Endothelial cell of umbilical vein (primary cell): ENCODE measurements at regions not wholly inside any gene's neighbourhood (a gene's known extent, or its start where the extent isn't known, plus 50 kb on each side); places are given as distances from the start of the nearest gene placed in this dataset.
A peak's percentile ranks its signal among the peaks of the same experiment; 100 is the strongest.

Source experiments
- BruUV-seq: library from RNA; stranded (reverse); fragments of 400-500 nt; replicated peaks from 2 replicates; lab custom pipeline; 2021; lab: Mats Ljungman, UMichigan
- CTCF ChIA-PET: fragments of 300-600, 350-600 bp; sonication (Branson Sonifier 250); formaldehyde crosslinking; loops from one replicate; lab custom pipeline; 2021; ENCODE audit warnings: antibody characterized with exemption, inconsistent platforms; lab: Charles Lee
- POLR2A ChIA-PET: fragments of 300-600, 350-600 bp; sonication (Branson Sonifier 250); formaldehyde crosslinking; loops from one replicate; lab custom pipeline; 2021; ENCODE audit warnings: antibody characterized with exemption, inconsistent platforms; lab: Charles Lee
- DNase-seq: peaks from one replicate; pipeline ENCODE4 v3.0.0-alpha.2; 2011; ENCODE audit warnings: low read depth, low spot score
- FAIRE-seq: peaks from 2 replicates; lab custom pipeline; 2011; peaks lifted over from hg19 to GRCh38; lab: Jason Lieb, UNC
- H2AFZ ChIP-seq: 2 replicates; pipeline ENCODE4 v1.6.0; 2012; ENCODE audit warnings: low read depth, low read length, control low read depth, inconsistent platforms
- H3K27ac ChIP-seq: 2 replicates; pipeline ENCODE4 v1.5.1; 2011; ENCODE audit warnings: low read depth, mild to moderate bottlenecking, control low read depth, low read length, moderate library complexity; ENCODE audit not compliant: insufficient read depth
- H3K27me3 ChIP-seq, 2 experiments: 2 replicates each; pipeline versions ENCODE4 v1.6.0 to v1.6.1; 2011; ENCODE audit warnings: low read length in 2 of 2, mixed read lengths in 1 of 2; ENCODE audit not compliant: control insufficient read depth in 2 of 2, insufficient read depth in 2 of 2
- H3K36me3 ChIP-seq, 2 experiments: 2 replicates in 1 of 2; 3 replicates in 1 of 2; pipeline ENCODE4 v1.5.1; 2011; ENCODE audit warnings: low read length in 2 of 2, mild to moderate bottlenecking in 1 of 2, moderate library complexity in 1 of 2; ENCODE audit not compliant: control insufficient read depth in 2 of 2, insufficient read depth in 2 of 2; ENCODE audit errors: extremely low read depth in 1 of 2
- H3K4me1 ChIP-seq: 3 replicates; pipeline ENCODE4 v1.5.1; 2011; ENCODE audit warnings: mild to moderate bottlenecking, low read length; ENCODE audit not compliant: control insufficient read depth, insufficient read depth; ENCODE audit errors: extremely low read depth
- H3K4me2 ChIP-seq: 2 replicates; pipeline ENCODE4 v1.6.1; 2011; ENCODE audit warnings: low read length, control low read depth, mixed read lengths; ENCODE audit not compliant: insufficient read depth
- H3K4me3 ChIP-seq, 3 experiments: fragments of 200-600 bp in 1 of 3; sonication (generic), shearing (Covaris generic) in 1 of 3; replicated peaks in 1 of 3; 2 replicates each; pipeline ENCODE4 v1.5.1; 2011 to 2016; ENCODE audit warnings: control low read depth in 3 of 3, low read length in 3 of 3, mild to moderate bottlenecking in 2 of 3, inconsistent platforms in 1 of 3, low read depth in 1 of 3, moderate library complexity in 1 of 3; ENCODE audit not compliant: insufficient read depth in 1 of 3
- H3K79me2 ChIP-seq: 2 replicates; pipeline ENCODE4 v1.6.0; 2012; ENCODE audit warnings: low read length, inconsistent platforms; ENCODE audit not compliant: control insufficient read depth, insufficient read depth
- H3K9ac ChIP-seq: replicated peaks from 2 replicates; pipeline ENCODE3; 2011; ENCODE audit warnings: low read length, control low read depth; ENCODE audit not compliant: insufficient read depth; ENCODE audit errors: extremely low read depth
- H3K9me1 ChIP-seq: replicated peaks from 3 replicates; pipeline ENCODE4 v1.6.0; 2011; ENCODE audit warnings: mild to moderate bottlenecking, low read length; ENCODE audit not compliant: control insufficient read depth, insufficient read depth; ENCODE audit errors: extremely low read depth
- H3K9me3 ChIP-seq: replicated peaks from 2 replicates; pipeline ENCODE4 v1.5.1; 2012; ENCODE audit warnings: low read length, inconsistent platforms; ENCODE audit not compliant: control insufficient read depth, insufficient read depth
- H4K20me1 ChIP-seq: replicated peaks from 2 replicates; pipeline ENCODE3; 2011; ENCODE audit warnings: mild to moderate bottlenecking, low read length; ENCODE audit not compliant: control insufficient read depth, insufficient read depth; ENCODE audit errors: extremely low read depth
- CTCF ChIP-seq, 2 donors: IDR thresholded peaks; 1 replicate in 1 of 2; 2 replicates in 1 of 2; pipeline ENCODE4 v1.5.1; 2011; ENCODE audit warnings: low read length in 2 of 2, mild to moderate bottlenecking in 2 of 2, moderate library complexity in 2 of 2, control low read depth in 1 of 2, inconsistent platforms in 1 of 2, low read depth in 1 of 2; ENCODE audit not compliant: insufficient read depth in 1 of 2; ENCODE audit errors: extremely low read depth in 1 of 2
- EZH2 ChIP-seq: IDR thresholded peaks from 2 replicates; pipeline ENCODE4 v1.6.1; 2012; ENCODE audit warnings: borderline replicate concordance, low read depth, mild to moderate bottlenecking, moderate library complexity, low read length, inconsistent platforms; ENCODE audit not compliant: severe bottlenecking
- FOS ChIP-seq: IDR thresholded peaks from 2 replicates; pipeline ENCODE4 v1.6.1; 2011; ENCODE audit warnings: mild to moderate bottlenecking, low read length, moderate library complexity, borderline replicate concordance; ENCODE audit not compliant: insufficient read depth
- GATA2 ChIP-seq: IDR thresholded peaks from 2 replicates; pipeline ENCODE4 v1.7.0; 2011; ENCODE audit warnings: low read depth, mild to moderate bottlenecking, moderate library complexity, mixed read lengths, low read length; ENCODE audit not compliant: insufficient read length, insufficient read depth
- JUN ChIP-seq: IDR thresholded peaks from 2 replicates; pipeline ENCODE4 v1.6.1; 2011; ENCODE audit warnings: borderline replicate concordance, low read depth; ENCODE audit not compliant: insufficient read length, insufficient read depth
- MYC ChIP-seq: IDR thresholded peaks from one replicate; pipeline ENCODE4 v1.6.1; 2011; ENCODE audit warnings: mild to moderate bottlenecking, low read depth, low read length
- POLR2A ChIP-seq: IDR thresholded peaks from 2 replicates; pipeline ENCODE4 v1.6.1; 2012; ENCODE audit warnings: low read depth, mild to moderate bottlenecking, control low read depth, low read length
- POLR2AphosphoS5 ChIP-seq: IDR thresholded peaks from 2 replicates; pipeline ENCODE4 v1.6.1; 2012; ENCODE audit warnings: low read depth, mild to moderate bottlenecking, control low read depth, low read length, moderate library complexity; ENCODE audit not compliant: insufficient read depth
- dilution Hi-C: fragments of 300-500 bp; cut with MboI; formaldehyde crosslinking; loops from one replicate; pipeline ENCODE4 v1.15.0; 2019; ENCODE audit warnings: low sequenced_read_pairs; ENCODE audit not compliant: extremely low pct_ligation_motif_present
- intact Hi-C: fragments of 100-400 bp; cut with micrococcal nuclease; formaldehyde crosslinking; loops from one replicate; pipeline ENCODE4 v1.10.0; 2022

GRCh38 chrY:7544172-7544770 lies 632.7 kb upstream of the AMELY start:
- dilution Hi-C loops = no loop called here
- H3K9me1 ChIP-seq = no peaks in the 10 kb centered on the region
- FAIRE-seq = peak; percentile 79

GRCh38 chrY:7543506-7543905 lies 632.0 kb upstream of the AMELY start:
- H2AFZ ChIP-seq = no peak overlapping the region
- no peaks in the 10 kb centered on the region for H3K27me3 ChIP-seq
- ChIA-PET CTCF (no interaction called here), POLR2A (no interaction called here)
- H3K36me3 ChIP-seq = no peaks in the 10 kb centered on the region
- H3K4me2 ChIP-seq = no peak overlapping the region
- no peaks in the 10 kb centered on the region for H3K9me1 ChIP-seq
- no peaks in the 10 kb centered on the region for H4K20me1 ChIP-seq
- no peak for FAIRE-seq
- dilution Hi-C loops = no loop called here
- no peak overlapping the region for H3K4me3 ChIP-seq
- peaks cover 7% of the 10 kb centered on the region for H3K4me1 ChIP-seq
- H3K9ac ChIP-seq = no peak overlapping the region
- H3K27ac ChIP-seq = no peak overlapping the region
- H3K79me2 ChIP-seq = no peaks in the 10 kb centered on the region
- BruUV-seq = no TSS peak
- intact Hi-C loops = loop anchor here (10.0 kb wide), 1 partner anchor 169 kb away; no protein-coding TSS in a partner anchor
- DNase-seq = no peak
- no peaks in the 10 kb centered on the region for H3K9me3 ChIP-seq
- TF ChIP-seq CTCF (IDR thresholded peaks at IDR 0.05; ENCODE audit: extremely low read depth in 1 of 2, insufficient read depth in 1 of 2, low read depth in 1 of 2, low read length in 2 of 2) (no peak), GATA2 (no peak), POLR2A (no peak), MYC (no peak), EZH2 (no peak), POLR2AphosphoS5 (no peak)

More at GRCh38 chrY:7544172-7544770, 632.7 kb upstream of the AMELY start:
- Histone ChIP-seq H3K4me3 (no peak overlapping the region), H3K9me3 (no peaks in the 10 kb centered on the region), H3K27ac (peak overlapping the region; percentile 37), H3K4me2 (no peak overlapping the region), H3K79me2 (no peaks in the 10 kb centered on the region), H4K20me1 (no peaks in the 10 kb centered on the region), H3K27me3 (no peaks in the 10 kb centered on the region), H2AFZ (no peak overlapping the region), H3K9ac (no peak overlapping the region), H3K36me3 (no peaks in the 10 kb centered on the region), H3K4me1 (peaks cover 7% of the 10 kb centered on the region)
- no peak for TF ChIP-seq POLR2AphosphoS5
- TF ChIP-seq JUN = peak; percentile 15
- no peak for TF ChIP-seq FOS
- intact Hi-C loops = loop anchor here (1.0 to 10.0 kb wide), 3 partner anchors 87 to 201 kb away; no protein-coding TSS in a partner anchor
- ChIA-PET POLR2A (no interaction called here), CTCF (no interaction called here)
- peak; percentile 74 for DNase-seq
- no TSS peak for BruUV-seq
